ENCODE measurements at regions not wholly inside any gene's neighbourhood (a gene's known extent, or its start where the extent isn't known, plus 50 kb on each side); places are given as distances from the start of the nearest gene placed in this dataset.

GRCh38 chr4:141462361-141462760 is 174.0 kb upstream of the IL15 start:
- no peak overlapping the region for H3K4me3 ChIP-seq (ENCODE audit: low read depth, low read length)
- no peak for DNase-seq (ENCODE audit: low read depth)
- TF ChIP-seq CTCF (IDR thresholded peaks at IDR 0.05; ENCODE audit: low read depth, low read length, missing control alignments), result no peak

- no peak for TF ChIP-seq CTCF (IDR thresholded peaks at IDR 0.05; ENCODE audit: low read depth, low read length, missing control alignments)
- H3K4me3 ChIP-seq (ENCODE audit: low read depth, low read length), result no peak overlapping the region
- no peak for DNase-seq (ENCODE audit: low read depth)
These were observed 172.7 kb upstream of the IL15 start for GRCh38 chr4:141463678-141464077.

- DNase-seq (ENCODE audit: low read depth), result no peak
- no peak for TF ChIP-seq CTCF (IDR thresholded peaks at IDR 0.05; ENCODE audit: low read depth, low read length, missing control alignments)
- no peak overlapping the region for H3K4me3 ChIP-seq (ENCODE audit: low read depth, low read length)
These were observed 172.0 kb upstream of the IL15 start for GRCh38 chr4:141464366-141464765.

- DNase-seq (ENCODE audit: low read depth), result no peak
- no peak for TF ChIP-seq CTCF (IDR thresholded peaks at IDR 0.05; ENCODE audit: low read depth, low read length, missing control alignments)
- no peak overlapping the region for H3K4me3 ChIP-seq (ENCODE audit: low read depth, low read length)
These were observed 171.2 kb upstream of the IL15 start for GRCh38 chr4:141465171-141465570.

- no peak overlapping the region for H3K4me3 ChIP-seq (ENCODE audit: low read depth, low read length)
- TF ChIP-seq CTCF (IDR thresholded peaks at IDR 0.05; ENCODE audit: low read depth, low read length, missing control alignments), result no peak
- no peak for DNase-seq (ENCODE audit: low read depth)
These were observed 169.2 kb upstream of the IL15 start for GRCh38 chr4:141467225-141467624.

GRCh38 chr4:141469392-141469791 is 167.0 kb upstream of the IL15 start:
- no peak for TF ChIP-seq CTCF (IDR thresholded peaks at IDR 0.05; ENCODE audit: low read depth, low read length, missing control alignments)
- no peak overlapping the region for H3K4me3 ChIP-seq (ENCODE audit: low read depth, low read length)
- no peak for DNase-seq (ENCODE audit: low read depth)

GRCh38 chr4:141473026-141473540 is 163.3 kb upstream of the IL15 start:
- no peak for DNase-seq (ENCODE audit: low read depth)
- H3K4me3 ChIP-seq (ENCODE audit: low read depth, low read length), result no peak overlapping the region
- no peak for TF ChIP-seq CTCF (IDR thresholded peaks at IDR 0.05; ENCODE audit: low read depth, low read length, missing control alignments)
